HG03060 (cell line): ENCODE measurements at regions not wholly inside any gene's neighbourhood (a gene's known extent, or its start where the extent isn't known, plus 50 kb on each side); places are given as distances from the start of the nearest gene placed in this dataset.

Source experiments
- ATAC-seq: cut with Tn5 transposase; IDR thresholded peaks from one replicate; pipeline ENCODE4 v1.9.1; 2021; ENCODE audit warnings: low read depth, moderate number of reproducible peaks; ENCODE audit not compliant: unreplicated experiment

DNA sequence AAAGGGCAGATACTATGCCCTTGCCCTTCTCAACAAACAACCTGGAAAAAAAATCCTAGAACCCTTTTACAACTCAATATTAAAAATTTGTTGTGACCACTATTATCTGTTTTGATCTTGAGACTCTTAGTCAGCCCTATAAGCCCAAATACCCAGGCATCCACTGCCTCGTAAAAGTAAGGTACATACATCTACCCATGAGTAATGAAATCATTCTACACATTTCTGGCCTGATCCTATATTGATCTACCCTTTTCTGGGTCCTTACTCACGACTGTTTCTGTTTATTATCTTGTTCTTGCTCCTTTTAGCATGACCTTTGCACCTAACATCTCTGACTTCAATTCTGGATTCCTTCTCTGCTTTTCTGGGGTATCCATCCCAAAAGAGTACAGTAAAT lies 56.8 kb downstream of the SCG2 start:
- no peak for ATAC-seq

DNA sequence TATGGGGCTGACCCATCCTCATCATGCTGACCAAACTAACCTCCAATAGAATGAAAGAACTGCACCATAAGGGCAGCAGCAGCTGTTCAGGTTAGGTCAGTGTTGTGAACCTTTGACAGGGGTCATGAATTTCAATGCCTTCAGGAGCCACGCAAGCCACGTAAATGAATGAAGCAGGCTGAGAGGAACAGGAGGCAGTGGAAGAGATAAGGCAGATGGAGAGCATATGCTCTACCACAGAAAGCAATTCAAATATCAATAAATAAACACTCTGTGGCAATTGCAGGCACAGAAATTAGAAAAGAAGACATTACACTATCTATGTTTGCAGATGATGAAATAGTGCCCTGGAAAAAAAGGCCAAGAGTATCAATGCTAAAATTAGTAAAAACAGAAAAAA lies 56.3 kb downstream of the SCG2 start:
- ATAC-seq: no peak
